AG04449 (cell line): ENCODE measurements at regions not wholly inside any gene's neighbourhood (a gene's known extent, or its start where the extent isn't known, plus 50 kb on each side); places are given as distances from the start of the nearest gene placed in this dataset.
"Not testable (repeated sequence)": the region's sequence is repeated elsewhere in the genome, so short reads cannot be mapped to it uniquely, and the experiment has no call there.

Experiments
- CTCF ChIA-PET: fragments of 350-600 bp; formaldehyde crosslinking; extraction: SDS; loops from one replicate; lab custom pipeline; 2021; ENCODE audit warnings: antibody characterized with exemption; lab: Yijun Ruan, JAX
- POLR2A ChIA-PET: fragments of 400-600, 350-600 bp; formaldehyde crosslinking; extraction: SDS; loops from one replicate; lab custom pipeline; 2020; ENCODE audit warnings: antibody characterized with exemption, inconsistent platforms; lab: Yijun Ruan, JAX
- DNase-seq: peaks from one replicate; pipeline ENCODE4 v3.0.0-alpha.2; 2010; ENCODE audit warnings: low read depth, low spot score
- H3K4me3 ChIP-seq: 2 replicates; pipeline ENCODE4 v1.5.1; 2011; ENCODE audit warnings: low read depth, mild to moderate bottlenecking, control low read depth, low read length
- TF ChIP-seq, protein P1 (sequence below): IDR thresholded peaks from one replicate; pipeline ENCODE4 v1.5.1; 2011; ENCODE audit warnings: mild to moderate bottlenecking, moderate library complexity, low read length, control low read depth, inconsistent platforms; ENCODE audit not compliant: insufficient read depth; ENCODE audit errors: missing control alignments

DNA sequence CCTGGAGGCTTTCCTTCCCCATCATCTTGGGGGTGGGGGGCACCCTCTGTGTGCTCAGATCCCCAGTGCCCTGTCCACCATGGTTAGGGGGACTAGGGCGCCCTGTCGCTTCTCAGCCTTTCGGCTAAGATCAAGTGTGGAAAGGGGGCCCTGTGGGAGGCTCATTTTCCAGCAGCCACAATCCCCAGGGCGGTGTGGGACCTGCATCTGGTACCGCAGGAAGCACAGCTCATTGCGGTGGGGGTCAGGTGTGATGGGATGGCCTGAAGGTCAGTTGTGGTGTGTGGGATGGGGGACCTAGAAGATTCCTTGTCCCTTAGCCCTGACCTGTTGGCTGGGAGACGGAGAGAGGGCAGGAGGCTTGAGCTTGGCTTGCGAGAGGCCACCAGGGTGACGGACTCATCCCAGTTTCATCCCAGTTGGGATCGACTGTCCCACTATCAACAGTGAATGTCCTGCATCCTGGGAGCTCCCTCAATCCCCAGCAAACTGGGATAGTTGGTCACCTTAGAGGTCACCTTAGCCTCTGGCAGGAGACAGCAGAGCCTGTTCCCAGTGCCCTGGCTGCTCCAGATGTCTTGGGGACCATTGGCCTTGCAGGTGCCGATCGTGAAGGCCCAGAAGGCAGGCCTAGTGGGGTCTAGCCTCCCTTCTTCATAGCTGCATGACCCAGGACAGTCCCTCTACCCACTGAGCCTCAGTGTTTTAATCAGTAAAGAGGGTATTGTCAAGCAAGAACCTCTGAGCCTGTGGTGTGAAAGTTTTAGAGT lies 64.5 kb upstream of the PMEPA1 start:
- CTCF ChIA-PET = no interaction called here
- no peak for DNase-seq
- TF ChIP-seq, protein P1, sequence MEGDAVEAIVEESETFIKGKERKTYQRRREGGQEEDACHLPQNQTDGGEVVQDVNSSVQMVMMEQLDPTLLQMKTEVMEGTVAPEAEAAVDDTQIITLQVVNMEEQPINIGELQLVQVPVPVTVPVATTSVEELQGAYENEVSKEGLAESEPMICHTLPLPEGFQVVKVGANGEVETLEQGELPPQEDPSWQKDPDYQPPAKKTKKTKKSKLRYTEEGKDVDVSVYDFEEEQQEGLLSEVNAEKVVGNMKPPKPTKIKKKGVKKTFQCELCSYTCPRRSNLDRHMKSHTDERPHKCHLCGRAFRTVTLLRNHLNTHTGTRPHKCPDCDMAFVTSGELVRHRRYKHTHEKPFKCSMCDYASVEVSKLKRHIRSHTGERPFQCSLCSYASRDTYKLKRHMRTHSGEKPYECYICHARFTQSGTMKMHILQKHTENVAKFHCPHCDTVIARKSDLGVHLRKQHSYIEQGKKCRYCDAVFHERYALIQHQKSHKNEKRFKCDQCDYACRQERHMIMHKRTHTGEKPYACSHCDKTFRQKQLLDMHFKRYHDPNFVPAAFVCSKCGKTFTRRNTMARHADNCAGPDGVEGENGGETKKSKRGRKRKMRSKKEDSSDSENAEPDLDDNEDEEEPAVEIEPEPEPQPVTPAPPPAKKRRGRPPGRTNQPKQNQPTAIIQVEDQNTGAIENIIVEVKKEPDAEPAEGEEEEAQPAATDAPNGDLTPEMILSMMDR = no peak
- POLR2A ChIA-PET = no interaction called here
- no peak overlapping the region for H3K4me3 ChIP-seq

DNA sequence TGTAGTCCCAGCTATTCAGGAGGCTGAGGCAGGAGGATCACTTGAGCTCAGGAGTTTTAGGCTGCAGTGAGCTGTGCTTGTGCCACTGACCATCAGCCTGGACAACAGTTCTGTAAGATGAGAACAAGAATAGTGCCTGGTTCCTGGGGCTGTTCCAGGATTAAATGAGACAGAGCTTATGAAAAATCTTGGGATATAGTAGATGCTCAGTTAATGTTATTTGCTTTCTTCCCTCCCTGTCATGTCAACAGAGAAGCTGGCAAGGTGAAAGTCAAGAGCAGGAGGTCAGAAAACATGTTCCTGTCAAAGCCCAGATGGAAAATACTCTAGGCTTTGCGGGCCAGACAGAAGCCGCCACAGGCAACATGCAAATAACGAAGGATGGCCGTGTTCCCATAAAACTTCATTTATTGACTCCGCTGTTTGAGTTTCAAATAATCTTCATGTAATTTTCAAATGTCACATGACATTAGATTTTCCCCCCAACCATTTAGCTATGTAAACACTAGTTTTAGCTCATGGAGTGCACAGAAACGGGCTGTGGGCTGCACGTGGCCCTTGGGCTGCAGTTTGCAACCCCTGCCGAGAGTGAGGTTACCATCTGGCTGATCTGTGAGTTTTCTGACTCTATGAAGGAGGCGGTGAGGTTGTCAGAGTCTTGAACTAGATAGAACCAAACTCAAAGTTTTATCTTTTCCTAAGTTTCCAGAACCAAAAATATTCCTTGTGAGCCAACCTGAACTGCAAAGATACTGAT lies 63.4 kb upstream of the PMEPA1 start:
- ChIA-PET POLR2A (no interaction called here), CTCF (interaction anchor here (0.9 kb wide), 1 partner anchor 20 kb away, joined by 3 read pairs; no protein-coding TSS in a partner anchor)
- H3K4me3 ChIP-seq = no peak overlapping the region
- TF ChIP-seq, protein P1 = no peak
- DNase-seq = no peak

DNA sequence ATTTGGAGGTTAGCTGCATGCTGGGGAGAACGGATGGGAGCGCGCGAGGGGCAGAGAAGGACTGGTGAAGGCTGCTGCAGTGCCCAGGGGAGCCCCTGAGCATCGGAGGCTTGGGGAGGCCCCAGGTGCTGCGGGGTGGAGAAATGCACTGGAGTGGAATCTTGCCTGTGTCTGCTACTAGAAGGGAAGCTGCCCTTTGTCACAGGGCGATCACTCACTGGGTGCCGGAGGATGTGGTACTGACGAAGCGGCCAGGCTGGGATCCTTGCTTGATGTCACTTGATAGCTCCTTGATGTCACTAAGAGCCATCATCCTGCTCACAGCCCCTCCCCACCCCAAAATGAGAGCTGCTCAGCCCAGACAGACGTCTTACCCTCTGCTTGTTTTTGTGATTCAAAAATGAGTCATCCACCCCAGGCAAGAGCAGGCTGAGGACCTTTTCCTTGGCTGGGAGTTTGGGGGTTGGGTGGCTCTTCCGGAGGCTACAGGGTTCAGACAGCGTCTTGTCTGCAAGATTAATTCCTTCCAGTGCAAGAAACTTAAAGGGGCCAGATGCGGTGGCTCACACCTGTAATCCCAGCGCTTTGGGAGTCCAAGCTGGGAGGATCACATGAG lies 62.6 kb upstream of the PMEPA1 start:
- CTCF ChIA-PET = interaction anchor here (0.9 to 1.1 kb wide), 2 partner anchors 19 to 166 kb away, joined by 3 read pairs; no protein-coding TSS in a partner anchor
- H3K4me3 ChIP-seq = no peak overlapping the region
- no peak for DNase-seq

DNA sequence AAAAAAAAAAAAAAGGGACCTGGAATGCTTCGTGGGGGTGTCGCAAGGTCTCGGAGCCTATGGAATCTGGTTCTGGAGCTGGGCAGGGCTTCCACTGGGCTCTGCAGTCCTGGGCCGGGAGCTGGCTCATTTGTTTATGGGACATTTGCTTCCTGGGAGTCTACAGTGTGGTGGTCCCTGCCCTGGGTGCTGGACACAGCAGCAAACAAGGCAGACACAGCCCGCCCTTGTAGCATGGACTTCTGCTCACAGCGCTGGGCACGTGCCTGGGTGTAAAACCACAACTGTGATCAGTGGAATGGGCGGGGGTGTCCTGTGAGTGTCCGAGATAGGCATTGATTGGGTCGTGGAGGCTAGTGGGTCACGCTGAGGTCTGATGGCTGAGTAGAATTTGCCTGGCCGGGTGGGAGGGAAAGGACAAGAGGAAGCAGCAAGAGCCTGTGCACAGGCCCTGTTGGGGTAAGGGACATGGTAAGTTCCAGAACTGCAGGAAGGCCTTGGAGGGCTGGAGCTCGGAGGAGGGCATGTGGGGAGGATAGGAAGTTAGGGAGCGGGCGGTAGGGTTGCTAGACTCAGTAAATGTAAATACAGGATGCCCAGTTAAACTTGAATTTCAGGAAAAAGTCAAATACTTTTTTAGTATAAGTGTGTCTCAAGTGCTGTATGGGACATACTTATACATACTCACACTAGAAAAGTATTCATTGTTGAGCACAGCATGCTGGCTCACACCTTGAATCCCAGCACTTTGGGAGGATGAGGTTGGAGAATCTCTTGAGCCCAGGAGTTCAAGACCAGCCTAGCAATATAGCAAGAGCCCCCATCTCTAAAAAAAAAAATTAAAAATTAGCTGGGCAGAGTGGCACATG lies 61.3 kb upstream of the PMEPA1 start:
- ChIA-PET POLR2A (no interaction called here), CTCF (interaction anchor here (1.1 kb wide), 1 partner anchor 164 kb away, joined by 3 read pairs; no protein-coding TSS in a partner anchor)
- TF ChIP-seq, protein P1 = no peak
- DNase-seq = no peak
- no peak overlapping the region for H3K4me3 ChIP-seq

More for the DNA sequence above, 62.6 kb upstream of the PMEPA1 start:
- POLR2A ChIA-PET = no interaction called here
- TF ChIP-seq, protein P1 = no peak

DNA sequence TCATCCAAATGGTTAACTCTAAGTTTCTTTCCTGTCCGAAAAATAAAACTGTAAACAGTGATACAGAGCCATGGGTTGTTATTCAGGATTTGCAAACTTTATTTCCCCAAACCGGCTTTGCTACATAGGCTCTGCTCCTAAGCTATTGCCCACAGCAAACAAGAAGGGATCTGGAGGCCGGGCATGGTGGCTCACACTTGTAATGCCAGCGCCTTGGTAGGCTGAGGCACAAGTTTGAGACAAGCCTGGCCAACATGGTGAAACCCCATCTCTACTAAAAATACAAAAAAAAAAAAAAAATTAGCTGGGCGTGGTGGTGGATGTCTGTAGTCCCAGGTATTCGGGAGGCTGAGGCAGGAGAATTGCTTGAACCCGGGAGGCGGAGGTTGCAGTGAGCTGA lies 60.6 kb upstream of the PMEPA1 start:
- POLR2A ChIA-PET, DNase-seq, H3K4me3 ChIP-seq, CTCF ChIA-PET: not testable (repeated sequence)

DNA sequence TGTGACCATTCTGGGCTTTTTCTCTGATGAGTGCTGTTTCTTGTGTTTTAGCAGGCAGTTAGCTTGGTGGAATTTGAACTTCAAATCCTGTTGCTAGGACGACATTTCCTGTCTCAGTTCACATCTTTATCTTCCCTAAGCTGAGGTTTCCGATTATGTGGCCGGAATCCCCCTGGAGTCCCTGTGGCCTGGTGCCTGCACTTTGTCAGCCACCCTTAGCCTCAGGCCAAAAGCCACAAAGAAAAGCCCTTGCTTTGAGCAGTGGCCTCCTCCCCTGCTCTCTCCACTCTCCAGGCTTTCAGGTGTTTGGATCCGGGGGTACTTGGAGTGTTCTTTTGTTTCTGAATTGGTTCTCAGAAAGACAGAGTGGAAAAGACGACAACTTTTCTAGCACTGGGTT lies 59.9 kb upstream of the PMEPA1 start:
- CTCF ChIA-PET = no interaction called here
- DNase-seq = no peak
- POLR2A ChIA-PET = no interaction called here
- no peak overlapping the region for H3K4me3 ChIP-seq
- TF ChIP-seq, protein P1 = no peak
